GM10248 (cell line): ENCODE measurements at regions not wholly inside any gene's neighbourhood (a gene's known extent, or its start where the extent isn't known, plus 50 kb on each side); places are given as distances from the start of the nearest gene placed in this dataset.

Experiments used
- CTCF ChIA-PET: fragments of 300-600 bp; sonication (Branson Sonifier 250); formaldehyde crosslinking; extraction: SDS; loops from one replicate; lab custom pipeline; 2021; ENCODE audit warnings: antibody characterized with exemption; lab: Yijun Ruan, JAX
- POLR2A ChIA-PET: fragments of 350-650 bp; sonication (Branson Sonifier 250); formaldehyde crosslinking; extraction: SDS; loops from one replicate; lab custom pipeline; 2020; ENCODE audit warnings: antibody characterized with exemption; lab: Yijun Ruan, JAX
- DNase-seq: peaks from one replicate; pipeline ENCODE4 v3.0.0; 2012; ENCODE audit errors: extremely low spot score
- TF ChIP-seq, protein P1 (sequence below): IDR thresholded peaks from 2 replicates; pipeline ENCODE4 v1.5.1; 2012; ENCODE audit warnings: mild to moderate bottlenecking, low read depth; ENCODE audit errors: extremely low read depth, missing control alignments, control extremely low read depth

DNA sequence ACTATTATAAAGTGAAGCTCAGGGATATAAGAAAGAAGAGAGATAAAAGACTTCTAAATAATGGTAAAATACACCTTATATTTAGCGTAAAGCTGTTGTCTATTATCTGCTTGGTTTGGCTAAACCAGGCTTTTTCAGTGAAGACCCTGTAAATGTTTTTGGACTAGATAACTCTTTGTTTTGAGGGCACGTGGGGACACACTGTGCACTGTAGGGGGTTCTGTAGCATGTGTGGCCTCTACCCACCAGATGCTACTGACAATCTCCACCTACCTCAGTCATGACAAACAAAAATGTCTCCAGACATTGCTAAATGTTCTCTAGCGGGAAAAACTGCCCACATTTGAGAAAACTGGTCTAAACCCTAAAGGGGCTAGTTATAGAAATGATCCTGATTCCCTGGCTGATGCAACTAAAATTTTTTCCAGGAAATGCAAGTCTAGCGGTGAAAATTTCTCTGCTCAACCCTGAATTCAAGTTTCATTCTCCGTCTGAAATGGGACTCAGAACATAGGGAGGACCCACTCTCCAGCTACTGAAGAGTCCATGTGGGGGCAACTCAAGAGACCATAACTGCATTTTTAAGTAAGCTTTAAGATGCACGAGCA is 355.2 kb upstream of the RASGEF1B start:
- TF ChIP-seq, protein P1, sequence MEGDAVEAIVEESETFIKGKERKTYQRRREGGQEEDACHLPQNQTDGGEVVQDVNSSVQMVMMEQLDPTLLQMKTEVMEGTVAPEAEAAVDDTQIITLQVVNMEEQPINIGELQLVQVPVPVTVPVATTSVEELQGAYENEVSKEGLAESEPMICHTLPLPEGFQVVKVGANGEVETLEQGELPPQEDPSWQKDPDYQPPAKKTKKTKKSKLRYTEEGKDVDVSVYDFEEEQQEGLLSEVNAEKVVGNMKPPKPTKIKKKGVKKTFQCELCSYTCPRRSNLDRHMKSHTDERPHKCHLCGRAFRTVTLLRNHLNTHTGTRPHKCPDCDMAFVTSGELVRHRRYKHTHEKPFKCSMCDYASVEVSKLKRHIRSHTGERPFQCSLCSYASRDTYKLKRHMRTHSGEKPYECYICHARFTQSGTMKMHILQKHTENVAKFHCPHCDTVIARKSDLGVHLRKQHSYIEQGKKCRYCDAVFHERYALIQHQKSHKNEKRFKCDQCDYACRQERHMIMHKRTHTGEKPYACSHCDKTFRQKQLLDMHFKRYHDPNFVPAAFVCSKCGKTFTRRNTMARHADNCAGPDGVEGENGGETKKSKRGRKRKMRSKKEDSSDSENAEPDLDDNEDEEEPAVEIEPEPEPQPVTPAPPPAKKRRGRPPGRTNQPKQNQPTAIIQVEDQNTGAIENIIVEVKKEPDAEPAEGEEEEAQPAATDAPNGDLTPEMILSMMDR, result no peak
- ChIA-PET POLR2A (no interaction called here), CTCF (interaction anchor here (1.0 to 1.2 kb wide), 2 partner anchors 11 to 360 kb away, joined by 3 to 5 read pairs; no protein-coding TSS in a partner anchor)
- no peak for DNase-seq

DNA sequence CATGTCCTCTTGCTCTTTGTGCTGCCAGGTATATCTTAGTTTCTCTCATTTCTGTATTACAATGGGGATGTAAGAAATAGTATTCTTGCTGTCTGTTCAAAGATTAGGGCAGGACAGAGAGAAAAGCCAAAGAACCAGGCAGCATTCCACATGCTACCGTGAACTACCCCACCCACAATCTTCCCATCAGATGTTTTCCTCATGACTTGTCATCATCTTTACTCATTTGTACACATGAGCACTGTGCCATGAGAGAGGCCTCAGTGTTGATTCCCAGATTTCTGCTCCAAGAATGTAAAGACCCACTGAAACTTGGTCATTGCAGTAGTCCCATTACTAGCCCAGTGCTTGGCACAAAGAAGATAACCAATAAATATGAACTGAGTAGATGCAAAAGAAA is 354.6 kb upstream of the RASGEF1B start:
- TF ChIP-seq, protein P1, result no peak
- no peak for DNase-seq
- ChIA-PET POLR2A (no interaction called here), CTCF (interaction anchor here (1.2 kb wide), 1 partner anchor 12 kb away, joined by 3 read pairs; no protein-coding TSS in a partner anchor)

DNA sequence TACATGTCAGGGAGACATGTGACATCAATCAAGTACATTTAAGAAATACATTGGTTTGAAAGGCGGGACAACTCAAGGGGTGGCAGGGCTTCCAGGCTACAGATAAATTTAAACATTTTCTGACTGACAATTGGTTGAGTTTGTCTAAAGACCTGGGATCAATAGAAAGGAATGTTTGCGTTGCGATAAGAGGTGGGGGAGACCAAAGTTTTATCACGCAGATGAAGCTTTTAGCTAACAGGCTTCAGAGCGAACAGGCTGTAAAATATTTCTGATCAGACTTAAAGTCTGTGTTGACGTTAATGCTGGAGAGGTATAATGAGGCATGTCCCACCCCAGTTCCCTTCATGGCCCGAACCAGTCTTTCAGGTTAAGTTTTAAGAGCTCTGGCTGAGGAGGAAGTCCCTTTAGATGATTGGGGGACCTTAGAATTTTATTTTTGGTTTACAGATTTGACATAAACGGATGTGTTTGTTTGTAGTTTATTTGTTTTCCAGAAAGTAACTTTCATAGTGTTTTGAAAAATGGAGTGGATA is 346.7 kb upstream of the RASGEF1B start:
- ChIA-PET POLR2A (no interaction called here), CTCF (interaction anchor here (1.5 kb wide), 1 partner anchor 21 kb away, joined by 3 read pairs; no protein-coding TSS in a partner anchor)
- TF ChIP-seq, protein P1, result no peak
- no peak for DNase-seq

DNA sequence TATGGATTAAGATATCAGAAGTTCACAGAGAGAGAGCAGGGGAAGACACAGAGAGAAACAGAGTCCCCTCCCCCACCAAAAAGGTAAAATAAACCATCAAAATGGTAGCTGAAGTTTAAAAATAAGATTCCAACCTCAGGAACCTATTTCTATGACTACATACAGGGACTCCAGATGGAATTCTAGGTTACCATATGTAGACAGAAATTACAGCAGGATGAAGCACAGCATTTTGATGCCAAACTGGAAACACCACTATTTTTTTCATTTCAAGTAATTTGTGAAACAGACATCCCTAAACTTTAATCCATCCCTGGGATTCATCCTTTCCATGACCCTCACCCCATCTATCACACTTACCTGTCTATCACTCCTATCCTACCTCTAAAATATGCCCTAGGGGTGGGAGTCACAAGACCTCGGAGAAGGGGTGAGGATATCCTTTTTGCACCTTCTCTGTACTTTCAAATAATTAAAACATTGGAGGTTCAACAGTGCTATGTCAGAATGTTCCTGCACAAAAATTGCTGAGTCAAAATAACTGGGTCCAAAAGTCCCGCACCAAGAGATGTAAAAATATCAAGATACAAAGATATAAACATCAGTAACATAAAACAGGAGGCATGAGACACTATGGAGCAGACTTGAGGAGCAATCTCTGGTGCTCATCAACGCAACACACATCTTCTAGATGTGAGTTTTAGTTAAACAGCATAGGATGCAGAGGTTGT is 344.5 kb upstream of the RASGEF1B start:
- POLR2A ChIA-PET, result no interaction called here
- DNase-seq, result no peak
- TF ChIP-seq, protein P1, result no peak
- CTCF ChIA-PET, result no interaction called here

DNA sequence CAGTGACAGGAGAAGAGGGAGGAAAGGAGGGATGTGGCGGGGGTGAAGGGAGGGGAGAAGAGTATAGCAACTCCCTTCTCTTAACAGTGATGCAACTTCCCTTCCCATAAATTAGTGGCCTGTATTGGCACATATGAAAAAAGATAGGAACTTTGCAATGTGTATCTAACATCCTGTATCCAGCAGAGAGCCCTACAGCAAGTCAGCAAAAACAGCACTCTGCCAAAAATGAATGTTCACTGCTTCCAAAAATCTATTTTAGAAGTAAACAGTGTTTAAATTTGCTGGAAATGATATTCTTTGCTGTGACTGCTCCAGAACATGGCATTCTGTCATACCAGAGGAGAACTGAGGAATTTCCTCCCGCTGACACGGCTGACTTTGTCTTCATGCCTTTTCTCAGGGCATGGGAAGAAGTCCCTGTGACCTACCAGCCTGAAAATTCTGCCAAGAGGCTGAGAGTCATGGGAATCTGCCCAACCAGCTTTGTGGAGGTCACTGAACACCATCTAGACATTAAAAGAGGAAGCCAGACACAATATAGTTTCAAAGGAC is 343.4 kb upstream of the RASGEF1B start:
- no peak for DNase-seq
- TF ChIP-seq, protein P1, result no peak
- CTCF ChIA-PET, result no interaction called here
- POLR2A ChIA-PET, result no interaction called here

DNA sequence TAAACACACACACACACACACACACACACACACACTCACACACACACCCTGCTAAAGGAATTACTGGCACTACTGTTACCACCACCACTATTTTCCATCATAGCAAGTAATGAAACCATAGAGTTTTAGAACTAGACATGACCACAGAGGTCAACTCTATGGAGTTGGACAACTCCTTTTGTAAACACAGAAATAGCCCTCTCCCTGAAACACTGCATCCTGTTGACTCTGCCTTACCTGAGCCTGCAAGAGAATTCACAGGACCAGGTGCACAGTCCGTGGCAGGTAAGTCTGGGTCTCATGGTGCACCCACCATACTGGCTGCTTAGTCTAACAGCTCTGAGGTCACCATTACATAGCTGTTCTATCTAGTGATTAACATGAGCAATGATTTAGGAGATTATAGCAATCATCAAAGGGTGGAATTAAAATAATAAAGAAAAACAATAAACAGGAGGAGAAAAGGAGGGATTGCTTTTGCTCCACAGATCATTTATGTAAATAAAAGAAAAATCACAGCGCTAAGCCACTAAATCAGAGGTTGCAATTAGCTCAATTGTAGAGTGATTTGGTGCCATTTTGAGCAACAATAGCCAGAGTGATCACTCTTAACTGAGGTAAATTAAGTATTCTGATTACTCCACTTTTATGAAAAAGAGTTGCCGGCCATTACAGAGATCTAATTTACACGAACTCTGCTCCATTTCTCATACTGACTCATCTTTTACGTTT is 340.0 kb upstream of the RASGEF1B start:
- ChIA-PET CTCF (interaction anchor here (0.8 to 1.2 kb wide), 3 partner anchors 11 to 405 kb away, joined by 3 read pairs; no protein-coding TSS in a partner anchor), POLR2A (no interaction called here)
- DNase-seq, result no peak
- TF ChIP-seq, protein P1, result no peak
